GM21447 (cell line): ENCODE measurements at regions not wholly inside any gene's neighbourhood (a gene's known extent, or its start where the extent isn't known, plus 50 kb on each side); places are given as distances from the start of the nearest gene placed in this dataset.
"Not testable (repeated sequence)": the region's sequence is repeated elsewhere in the genome, so short reads cannot be mapped to it uniquely, and the experiment has no call there.

Source experiments
- ATAC-seq: cut with Tn5 transposase; IDR thresholded peaks from one replicate; pipeline ENCODE4 v1.9.1; 2021; ENCODE audit not compliant: unreplicated experiment

DNA sequence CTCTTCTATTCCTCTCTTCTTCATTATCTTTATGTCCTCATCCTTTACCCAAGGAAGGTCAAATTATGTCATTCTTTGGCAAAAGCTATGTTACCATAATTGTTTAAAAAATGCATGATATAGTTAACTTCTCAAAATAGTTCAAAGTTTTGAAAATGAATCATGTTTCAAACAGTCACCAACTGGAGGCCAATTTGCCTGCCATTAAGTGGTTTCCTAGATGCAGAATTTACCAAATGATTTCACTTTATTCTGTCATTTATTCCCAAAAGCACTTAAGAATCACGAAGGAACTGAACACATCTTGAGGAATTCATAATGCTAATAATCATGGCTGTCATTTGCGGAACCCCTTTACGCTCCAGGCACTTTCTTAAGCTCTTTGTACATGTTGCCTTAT lies 190.9 kb upstream of the CDH11 start:
- ATAC-seq: no peak

DNA sequence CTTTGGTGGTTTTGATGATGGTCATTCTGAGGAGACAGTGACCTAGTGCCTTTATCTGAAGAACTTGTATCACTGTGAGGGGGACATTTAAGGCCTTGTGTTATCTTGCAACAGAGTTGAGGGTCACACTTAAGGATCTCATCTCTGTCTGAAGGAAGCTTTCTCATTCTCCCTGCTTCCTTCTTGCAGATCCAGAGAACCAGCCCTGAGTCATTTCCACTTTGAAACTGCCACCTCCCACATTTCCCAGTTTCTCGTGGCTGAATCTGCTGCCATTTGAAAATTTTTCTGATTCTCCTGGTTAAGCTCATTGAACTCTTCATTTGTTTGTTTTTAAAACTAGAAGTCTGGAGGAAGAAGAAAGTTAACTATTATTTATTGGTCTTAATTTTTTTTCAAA lies 190.2 kb upstream of the CDH11 start:
- ATAC-seq: no peak

DNA sequence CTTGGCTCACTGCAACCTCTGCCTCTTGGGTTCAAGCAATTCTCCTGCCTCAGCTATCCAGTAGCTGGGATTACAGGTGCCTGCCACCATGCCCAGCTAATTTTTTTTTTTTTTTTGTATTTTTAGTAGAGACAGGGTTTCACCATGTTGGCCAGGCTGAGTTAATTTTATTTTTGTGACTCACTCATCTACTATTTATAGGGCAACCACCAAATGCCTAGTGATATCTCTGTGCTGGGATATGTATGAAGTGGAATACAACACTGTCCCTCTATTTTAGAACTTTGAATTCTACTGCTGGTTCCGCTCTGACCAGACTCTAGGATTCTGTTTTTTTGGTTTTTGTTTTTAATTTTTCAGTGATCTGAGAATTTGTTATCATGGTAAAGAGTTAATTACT lies 188.6 kb upstream of the CDH11 start:
- ATAC-seq: not testable (repeated sequence)

DNA sequence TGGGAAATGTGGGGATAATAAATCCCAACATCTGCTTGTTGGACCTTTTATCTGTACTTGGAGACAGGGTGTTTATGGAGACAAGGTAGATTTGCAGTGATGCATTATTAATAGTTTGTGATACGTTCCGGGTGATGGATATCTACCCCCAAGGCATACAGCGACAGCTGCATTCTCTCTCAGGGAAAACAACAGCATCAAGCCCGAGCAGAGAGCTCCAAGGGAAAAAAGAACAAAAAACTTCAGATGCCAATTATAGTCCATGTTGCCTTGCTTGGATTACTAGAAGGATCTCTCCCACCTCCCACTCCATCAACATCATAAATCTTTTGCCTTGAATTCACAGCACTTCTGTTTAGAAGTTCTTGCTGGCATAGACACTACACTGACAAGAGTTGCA lies 187.5 kb upstream of the CDH11 start:
- ATAC-seq: no peak

DNA sequence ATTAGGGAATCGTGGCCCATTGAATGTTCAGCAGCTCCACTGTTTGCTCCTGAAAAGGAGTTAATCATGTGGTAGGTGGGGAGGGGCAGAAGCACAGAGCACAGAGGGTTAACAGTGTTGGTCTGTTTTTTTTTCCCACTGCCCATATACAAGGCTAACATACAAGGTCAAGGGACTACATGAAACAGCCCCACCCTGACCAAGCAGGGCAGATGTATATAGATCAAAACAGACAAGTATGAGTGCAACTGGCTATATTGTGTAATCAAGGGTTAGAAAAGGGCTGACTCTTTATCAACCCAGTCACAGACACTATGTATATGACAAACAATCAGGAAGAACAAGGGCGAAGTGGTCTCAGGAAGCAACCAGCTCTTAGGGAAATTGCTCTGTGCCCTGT lies 186.6 kb upstream of the CDH11 start:
- no peak for ATAC-seq

DNA sequence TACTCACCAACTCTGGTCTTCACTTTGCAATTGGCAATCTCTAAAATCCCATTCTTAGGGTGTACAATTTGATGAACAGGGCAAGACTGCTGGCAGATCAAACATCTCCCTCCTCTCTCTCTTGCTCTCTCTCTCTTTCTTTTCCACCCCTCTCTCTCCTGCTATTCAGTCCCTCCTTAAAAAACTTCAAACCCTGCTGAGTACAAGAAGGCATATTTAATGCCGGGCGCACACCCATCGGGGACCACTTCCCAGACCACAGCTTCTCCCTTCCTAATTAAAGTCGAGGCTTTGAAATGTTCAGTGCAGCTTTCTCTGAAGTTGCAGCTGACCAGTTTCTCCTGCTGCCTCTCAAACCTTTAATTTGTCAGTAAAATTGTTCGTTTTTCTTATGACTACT lies 185.4 kb upstream of the CDH11 start:
- no peak for ATAC-seq

DNA sequence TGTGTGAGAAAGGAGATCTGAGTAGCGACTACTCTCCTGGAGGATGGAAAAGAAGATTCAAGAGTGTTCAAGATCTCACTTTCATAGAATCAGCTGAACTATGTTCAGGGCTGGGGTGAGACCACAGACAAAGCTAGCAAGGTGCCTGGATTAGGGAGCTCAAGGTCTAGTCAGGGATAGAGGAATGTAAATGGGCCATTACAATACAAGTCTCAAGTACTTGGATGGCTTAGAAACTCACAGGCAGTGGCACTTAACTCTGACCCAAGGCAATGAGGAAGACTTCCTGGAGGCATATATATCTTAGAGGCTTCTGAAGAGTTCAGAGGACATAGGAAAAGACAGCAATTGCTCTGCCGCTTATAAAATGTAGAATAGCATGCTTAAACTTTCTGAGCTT lies 184.9 kb upstream of the CDH11 start:
- ATAC-seq: no peak

DNA sequence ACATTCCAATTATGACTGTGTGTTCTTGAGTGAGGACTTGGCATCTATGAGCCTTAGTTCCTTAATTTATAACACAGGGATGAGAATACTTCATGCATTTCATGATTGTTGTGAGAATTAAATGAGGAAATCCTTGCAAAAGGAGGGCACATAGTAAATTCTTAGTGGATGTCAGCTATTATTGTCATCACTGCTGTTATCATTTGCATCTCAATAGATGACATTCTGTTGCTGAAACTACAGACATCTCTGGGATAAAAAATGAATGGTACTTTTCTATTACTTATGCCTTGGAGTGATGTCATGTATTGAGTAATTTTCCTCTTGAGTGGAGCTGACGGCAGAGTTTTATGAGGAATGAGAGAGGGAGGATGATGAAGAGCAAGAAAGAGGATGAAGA lies 184.4 kb upstream of the CDH11 start:
- ATAC-seq: no peak

DNA sequence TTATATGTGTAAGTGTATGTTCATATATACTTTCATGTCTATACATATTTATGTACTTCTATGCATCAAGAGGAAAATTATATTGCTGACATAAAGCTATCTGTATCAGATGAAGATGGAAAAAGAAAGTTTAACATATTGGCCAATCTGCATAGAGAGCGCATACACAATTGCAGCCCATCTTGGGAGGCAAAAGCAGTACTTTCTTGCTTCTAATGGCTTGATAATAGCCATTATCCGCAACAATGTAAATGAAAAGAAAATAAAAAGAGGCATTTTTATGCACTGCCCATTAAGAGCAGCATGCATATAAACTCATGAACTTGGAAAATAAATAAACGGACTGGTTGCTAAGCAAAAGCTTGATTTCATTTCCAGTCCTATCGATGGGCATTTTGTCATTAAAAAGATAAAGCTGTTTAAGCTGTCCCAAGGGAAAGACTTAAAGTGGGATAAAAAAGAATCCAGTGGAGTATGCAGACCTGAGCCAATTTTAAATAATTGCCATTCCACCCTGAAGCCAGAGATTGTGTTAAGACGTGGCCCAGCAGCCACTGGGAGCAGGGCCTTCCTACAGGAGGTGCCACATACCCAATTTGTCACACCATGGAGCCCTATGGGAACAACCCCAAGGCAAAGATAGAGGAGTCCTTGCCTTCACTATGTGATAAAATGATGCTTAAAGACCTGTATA lies 183.6 kb upstream of the CDH11 start:
- ATAC-seq: no peak

DNA sequence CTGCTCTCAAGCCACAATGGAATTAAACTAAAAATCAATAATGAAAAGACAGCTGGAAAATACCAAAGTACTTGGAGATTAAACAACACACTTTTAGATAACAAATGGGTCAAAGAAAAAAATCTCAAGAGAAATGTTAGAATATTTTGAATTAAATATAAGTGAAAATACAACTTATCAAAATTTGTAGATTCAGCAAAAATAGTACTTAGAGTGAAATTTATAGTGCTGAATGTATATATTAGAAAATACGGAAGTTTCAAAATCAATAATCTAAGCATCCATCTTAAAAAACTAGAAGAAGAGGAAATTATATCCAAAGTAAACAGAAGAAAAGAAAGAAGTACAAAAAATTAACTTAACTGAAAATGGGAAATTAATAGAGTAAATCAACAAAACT lies 179.2 kb upstream of the CDH11 start:
- ATAC-seq: no peak

DNA sequence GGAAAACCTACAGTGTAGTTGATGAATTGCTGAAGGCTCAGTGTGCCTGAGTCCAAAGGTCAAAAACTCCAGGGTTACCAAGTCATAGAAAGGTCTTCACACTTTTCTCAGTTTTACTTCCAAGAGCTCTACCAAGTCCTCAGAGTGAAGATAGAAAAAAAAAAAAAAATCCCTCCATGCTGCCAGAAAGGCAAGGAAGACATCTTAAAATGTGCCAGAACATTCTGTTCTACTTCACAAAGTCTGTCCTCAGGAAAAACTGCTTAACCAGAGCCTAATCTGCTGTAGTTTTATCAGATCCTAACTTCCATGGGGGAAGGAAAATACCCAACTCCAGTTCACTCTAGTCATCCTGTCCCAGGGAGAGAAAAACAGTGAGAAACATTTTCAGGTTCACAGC lies 175.6 kb upstream of the CDH11 start:
- ATAC-seq: no peak

DNA sequence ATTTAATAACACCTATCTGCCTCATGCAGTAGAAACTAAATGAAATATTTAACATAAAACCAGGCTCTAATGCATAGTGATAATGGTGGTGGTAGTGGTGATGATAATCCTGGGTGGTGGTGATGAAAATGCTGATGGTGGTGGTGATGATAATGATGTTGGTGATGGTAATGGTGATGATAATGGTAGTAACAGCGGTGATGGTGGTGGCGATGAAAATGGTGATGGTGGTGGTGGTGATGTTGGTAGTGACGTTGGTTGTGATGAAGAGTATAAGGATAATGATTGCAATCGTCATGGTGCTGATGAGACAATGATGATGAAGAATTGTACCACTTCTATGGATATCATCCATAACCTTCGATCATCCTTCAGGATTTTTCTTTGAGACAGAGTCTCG lies 173.7 kb upstream of the CDH11 start:
- ATAC-seq: no peak

DNA sequence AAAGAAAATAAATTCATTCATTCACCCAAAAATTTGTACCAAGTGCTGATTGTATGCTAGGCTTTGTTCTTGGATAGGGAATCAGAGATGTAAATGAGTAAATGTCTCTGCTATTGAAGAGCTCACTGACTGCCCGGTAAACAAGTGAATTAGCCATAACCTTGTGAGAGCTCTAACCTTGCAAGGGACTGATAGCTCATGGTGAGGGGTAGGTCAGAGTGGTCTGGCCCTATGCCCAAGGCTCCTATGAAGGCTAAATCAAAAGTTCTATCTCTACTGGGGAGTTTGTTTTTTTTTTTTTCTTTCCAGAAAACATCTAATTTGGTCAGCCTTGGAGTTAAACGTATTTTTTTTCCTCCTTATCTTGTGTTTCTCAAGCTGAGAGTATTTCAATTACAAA lies 172.8 kb upstream of the CDH11 start:
- ATAC-seq: no peak

DNA sequence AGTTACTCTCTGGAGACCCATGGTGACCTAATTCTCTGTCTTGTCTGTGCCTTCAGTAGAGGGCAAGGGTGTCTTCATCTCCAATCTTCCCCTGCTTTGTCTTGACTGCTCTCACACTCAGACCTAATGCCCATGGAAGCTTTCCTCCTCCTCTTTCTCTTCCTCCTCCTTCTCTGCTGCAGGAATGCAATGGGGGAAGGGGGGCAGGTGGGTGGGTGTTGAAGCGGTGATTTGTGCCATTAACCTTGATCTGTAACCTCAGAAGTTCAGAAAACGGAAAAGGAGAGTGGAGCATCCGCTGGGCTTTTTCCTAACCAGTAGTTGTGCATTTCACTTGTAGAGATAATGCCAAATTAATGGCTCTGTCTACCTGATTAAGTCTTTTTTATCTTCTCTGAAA lies 172.3 kb upstream of the CDH11 start:
- ATAC-seq: no peak

DNA sequence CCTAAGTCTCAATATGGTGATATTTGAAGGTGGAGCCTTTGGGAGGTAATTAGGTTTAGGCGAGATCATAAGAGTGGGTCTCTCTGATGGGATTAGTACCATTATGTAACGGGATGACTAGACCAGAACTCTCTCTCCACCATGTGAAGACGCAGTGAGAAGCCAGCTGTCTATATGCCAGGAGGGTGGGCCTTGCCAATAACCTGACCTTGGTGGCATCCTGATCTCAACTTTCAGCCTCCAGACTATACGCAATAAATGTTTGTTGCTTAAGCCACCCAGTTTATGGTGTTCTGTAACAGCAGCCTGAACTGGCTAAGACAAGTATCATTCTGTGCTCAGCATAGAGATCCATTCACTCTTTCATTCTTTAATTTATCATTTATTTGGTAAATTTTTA lies 167.2 kb upstream of the CDH11 start:
- ATAC-seq: no peak

DNA sequence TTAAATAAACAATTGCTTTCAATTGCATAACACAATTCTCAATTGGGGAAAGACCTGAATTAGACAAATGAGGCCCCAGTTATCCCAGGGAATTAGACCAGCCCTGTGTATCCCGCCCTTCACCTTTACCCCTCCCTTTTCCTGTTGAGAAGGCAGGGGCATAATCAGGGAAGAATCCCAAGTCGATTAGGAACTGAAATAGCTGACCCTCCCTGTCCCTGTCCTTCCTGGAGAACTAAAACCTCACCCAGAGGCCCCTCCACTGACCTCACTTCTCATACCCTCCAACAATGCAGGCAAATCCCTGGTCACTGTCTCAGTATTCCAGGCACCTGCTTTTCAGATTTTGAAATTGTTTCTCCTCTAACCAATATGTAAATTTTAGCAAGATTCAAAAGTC lies 165.4 kb upstream of the CDH11 start:
- ATAC-seq: no peak

DNA sequence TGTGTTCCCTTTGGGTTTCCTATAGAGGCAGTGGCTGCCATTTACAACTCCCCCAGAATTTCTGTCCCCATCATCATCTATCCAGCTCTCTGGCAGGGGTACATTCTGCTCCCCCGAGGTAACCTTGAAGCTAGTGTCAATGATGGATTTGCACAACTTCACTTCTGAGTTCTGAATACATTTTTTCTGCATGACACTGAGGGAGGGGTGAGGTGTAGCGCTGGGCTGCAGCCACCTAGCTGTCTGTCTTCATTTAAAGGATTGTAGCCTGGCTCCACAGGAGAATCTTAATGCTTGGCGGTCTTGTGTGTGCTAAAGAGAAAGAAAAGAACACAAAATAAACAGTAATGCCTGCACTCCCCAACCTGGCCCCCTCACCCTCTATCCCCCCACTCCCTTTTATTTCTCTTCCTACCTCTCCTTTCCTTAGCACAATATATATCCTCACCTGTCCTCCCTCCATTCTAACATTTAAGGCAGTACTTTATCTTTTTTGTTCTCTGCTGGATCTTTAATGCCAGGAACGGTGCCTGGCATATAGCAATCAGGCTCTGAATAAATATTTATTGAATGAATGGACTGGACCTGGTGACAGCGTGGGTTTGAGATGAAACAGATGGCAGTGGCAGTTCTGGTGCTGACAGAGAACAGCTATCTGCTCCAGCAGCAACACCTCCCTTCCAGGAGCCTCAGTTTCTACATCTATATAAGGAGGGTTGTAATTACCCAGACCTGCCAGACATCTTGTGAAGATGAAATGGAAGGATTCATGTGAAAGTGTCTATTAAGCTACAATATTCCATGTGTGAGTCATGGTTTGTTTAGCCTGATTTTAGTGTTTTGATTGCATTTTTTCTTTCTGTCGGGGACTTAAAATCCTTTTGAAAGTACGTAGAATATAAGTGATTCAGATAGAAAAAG lies 163.5 kb upstream of the CDH11 start:
- no peak for ATAC-seq

DNA sequence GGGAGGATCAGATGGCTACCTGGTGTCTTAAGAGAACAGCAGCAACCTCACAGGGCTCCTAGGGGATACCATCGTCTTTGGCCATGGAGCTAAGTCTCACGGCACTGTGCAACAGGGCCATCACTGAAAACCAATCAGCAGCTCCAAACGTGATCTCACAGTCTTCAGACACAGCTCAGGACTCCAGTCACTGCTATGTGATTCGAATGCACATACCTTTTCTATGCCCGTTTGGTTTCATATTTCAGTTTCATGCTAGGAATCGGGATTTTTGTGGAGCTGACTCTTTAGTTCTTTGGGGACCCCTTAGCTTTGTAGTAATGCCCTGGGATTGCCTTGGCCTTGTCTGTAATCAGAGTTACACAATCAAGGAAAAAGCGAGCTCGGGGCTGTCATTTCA lies 162.8 kb upstream of the CDH11 start:
- ATAC-seq: no peak

DNA sequence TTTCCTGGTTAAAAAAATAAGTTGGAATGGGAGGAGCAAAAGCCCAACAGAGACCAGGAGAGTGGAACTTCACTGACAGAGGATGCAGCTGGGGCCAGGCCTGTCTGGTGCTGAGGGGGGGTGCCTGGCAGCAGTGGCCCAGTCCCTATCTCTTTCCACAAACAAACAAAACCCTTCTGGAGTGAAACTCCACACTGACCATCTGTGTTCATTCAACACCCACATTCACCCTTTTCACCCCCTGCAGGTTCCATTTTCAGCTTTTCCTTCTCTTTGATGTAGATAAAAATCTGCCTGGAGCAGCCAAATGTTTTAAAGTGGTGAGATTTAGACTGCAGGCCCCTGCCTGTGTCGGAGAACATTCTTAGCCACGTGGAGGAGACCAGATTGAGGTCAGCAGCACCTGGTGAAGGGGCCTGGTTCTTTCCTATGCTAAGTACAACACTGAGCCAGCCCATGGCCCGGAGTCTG lies 161.4 kb upstream of the CDH11 start:
- no peak for ATAC-seq

DNA sequence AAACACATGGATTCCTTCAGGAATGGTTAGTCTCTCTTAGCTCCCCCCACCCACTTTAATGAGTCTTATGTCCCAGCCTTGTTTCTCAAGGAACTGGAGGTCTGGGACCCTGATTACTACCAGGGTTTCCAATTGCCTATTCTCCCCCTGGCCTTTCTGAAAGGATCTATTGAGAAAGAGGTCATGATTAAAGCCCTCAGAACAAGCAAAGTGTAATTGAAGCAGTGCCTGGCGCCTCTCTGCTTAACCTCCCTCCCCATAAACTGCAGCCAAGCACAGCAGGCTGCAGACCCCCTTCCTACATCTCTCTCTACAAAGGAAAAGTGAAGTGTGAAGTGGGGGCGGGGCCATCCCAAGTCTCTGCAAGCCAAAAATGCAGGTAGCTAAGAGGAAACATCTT lies 159.7 kb upstream of the CDH11 start:
- ATAC-seq: no peak

DNA sequence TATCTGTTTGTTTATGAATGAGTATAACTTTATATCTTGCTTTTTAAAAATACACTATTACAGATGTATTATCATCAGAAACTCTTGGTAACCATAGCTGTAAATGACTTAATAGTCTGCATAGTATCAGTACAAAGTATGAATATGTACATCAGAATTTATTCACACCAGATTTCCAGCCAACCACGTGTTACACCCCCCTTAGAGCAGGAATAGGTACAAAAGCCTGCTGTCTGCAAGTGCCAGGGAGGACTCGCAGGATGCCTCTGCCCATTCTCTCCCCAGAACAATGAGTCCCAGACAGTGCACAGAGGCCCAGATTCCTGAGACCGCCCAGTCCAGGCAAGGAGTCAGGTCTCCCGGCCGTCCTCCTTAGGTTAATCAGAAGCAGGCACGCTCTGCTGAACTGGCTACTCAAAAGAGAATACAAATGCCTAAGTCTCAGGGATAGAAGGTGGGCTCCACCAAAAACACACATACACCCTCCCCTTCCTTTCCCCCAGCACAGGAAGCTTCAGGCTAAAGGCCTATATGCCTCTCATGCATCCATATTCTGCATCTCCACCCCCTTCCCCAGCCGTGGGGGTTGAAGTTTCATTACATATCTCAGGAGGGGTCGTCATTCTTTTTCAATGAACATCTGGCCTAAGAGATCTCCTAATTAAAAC lies 159.1 kb upstream of the CDH11 start:
- no peak for ATAC-seq

DNA sequence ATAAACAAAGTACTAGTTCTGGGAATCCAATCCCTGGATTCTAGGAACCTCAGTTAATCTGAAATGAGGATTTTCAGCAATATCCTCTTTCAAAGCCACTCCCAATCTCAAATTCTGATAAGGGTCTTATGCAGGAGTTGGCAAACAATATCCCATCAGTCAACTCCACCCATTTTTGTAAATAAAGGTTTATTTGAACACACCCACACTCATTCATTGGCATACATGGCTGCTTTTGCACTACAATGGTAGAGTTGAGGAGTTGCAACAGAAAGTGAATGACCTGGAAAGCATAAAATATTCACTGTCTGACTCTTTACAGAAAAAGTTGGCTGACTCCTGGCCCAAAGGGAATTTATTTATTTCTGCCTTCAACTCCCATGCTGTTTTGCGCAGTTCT lies 157.7 kb upstream of the CDH11 start:
- ATAC-seq: no peak
